ENCODE measurements at regions not wholly inside any gene's neighbourhood (a gene's known extent, or its start where the extent isn't known, plus 50 kb on each side); places are given as distances from the start of the nearest gene placed in this dataset.

GRCh38 chr6:74925683-74926082, 280.2 kb downstream of the COL12A1 start:
- no peak for TF ChIP-seq POLR2A (IDR thresholded peaks at IDR 0.05)
- TF ChIP-seq CTCF (IDR thresholded peaks at IDR 0.05), result no peak
- no peak for TF ChIP-seq EP300 (IDR thresholded peaks at IDR 0.05; ENCODE audit: low read depth)

All from transverse colon (tissue), 3 donors.